ENCODE measurements at regions not wholly inside any gene's neighbourhood (a gene's known extent, or its start where the extent isn't known, plus 50 kb on each side); places are given as distances from the start of the nearest gene placed in this dataset.
"Not testable (repeated sequence)": the region's sequence is repeated elsewhere in the genome, so short reads cannot be mapped to it uniquely, and the experiment has no call there.

DNA sequence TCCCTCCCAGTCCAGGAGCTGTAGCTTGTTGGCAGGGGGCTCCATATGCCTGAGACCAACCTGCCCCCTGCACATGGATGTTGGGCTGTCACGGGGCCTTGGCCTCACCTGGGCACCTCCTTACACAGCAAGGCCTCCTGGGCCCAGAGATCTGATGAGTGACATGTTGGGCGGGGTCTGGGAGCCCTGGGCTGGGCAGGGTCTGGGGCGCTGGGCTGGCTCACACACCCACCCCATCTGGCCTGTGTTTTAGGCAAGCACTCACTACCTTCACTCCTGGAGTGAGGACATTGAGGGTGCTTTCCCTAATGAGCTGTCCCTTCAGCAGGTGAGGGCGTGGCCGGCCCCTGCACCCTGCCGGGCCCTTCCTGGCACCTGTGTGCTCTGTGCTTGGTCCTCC lies 200.8 kb downstream of the LIPI start:
- TF ChIP-seq, protein P1, sequence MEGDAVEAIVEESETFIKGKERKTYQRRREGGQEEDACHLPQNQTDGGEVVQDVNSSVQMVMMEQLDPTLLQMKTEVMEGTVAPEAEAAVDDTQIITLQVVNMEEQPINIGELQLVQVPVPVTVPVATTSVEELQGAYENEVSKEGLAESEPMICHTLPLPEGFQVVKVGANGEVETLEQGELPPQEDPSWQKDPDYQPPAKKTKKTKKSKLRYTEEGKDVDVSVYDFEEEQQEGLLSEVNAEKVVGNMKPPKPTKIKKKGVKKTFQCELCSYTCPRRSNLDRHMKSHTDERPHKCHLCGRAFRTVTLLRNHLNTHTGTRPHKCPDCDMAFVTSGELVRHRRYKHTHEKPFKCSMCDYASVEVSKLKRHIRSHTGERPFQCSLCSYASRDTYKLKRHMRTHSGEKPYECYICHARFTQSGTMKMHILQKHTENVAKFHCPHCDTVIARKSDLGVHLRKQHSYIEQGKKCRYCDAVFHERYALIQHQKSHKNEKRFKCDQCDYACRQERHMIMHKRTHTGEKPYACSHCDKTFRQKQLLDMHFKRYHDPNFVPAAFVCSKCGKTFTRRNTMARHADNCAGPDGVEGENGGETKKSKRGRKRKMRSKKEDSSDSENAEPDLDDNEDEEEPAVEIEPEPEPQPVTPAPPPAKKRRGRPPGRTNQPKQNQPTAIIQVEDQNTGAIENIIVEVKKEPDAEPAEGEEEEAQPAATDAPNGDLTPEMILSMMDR (IDR thresholded peaks at IDR 0.05) = not testable (repeated sequence)
- not testable (repeated sequence) for TF ChIP-seq POLR2AphosphoS5, POLR2A (IDR thresholded peaks at IDR 0.05)
